Liver (tissue), 8 donors: ENCODE measurements at regions not wholly inside any gene's neighbourhood (a gene's known extent, or its start where the extent isn't known, plus 50 kb on each side); places are given as distances from the start of the nearest gene placed in this dataset.

Experiments used
- DNase-seq: peaks from one replicate; pipeline ENCODE4 v3.0.0-alpha.2; 2017; ENCODE audit warnings: low spot score
- H3K27ac ChIP-seq, 2 donors: one replicate each; pipeline ENCODE4 v1.7.0; 2013; ENCODE audit warnings: inconsistent platforms in 2 of 2, low read length in 2 of 2, control low read depth in 1 of 2, low read depth in 1 of 2, mild to moderate bottlenecking in 1 of 2
- H3K27me3 ChIP-seq, 4 donors: one replicate each; pipeline versions ENCODE4 v1.6.1 to v1.7.0; 2013; ENCODE audit warnings: low read length in 3 of 4, inconsistent platforms in 1 of 4, mild to moderate bottlenecking in 1 of 4, moderate library complexity in 1 of 4; ENCODE audit not compliant: control insufficient read depth in 4 of 4, insufficient read depth in 4 of 4
- H3K36me3 ChIP-seq, 4 donors: one replicate each; pipeline versions ENCODE4 v1.6.1 to v1.7.0; 2013; ENCODE audit warnings: low read length in 3 of 4, mild to moderate bottlenecking in 3 of 4, low read depth in 1 of 4, moderate library complexity in 1 of 4; ENCODE audit not compliant: control insufficient read depth in 4 of 4, insufficient read depth in 3 of 4
- H3K4me1 ChIP-seq, 4 donors: one replicate each; pipeline versions ENCODE4 v1.6.1 to v1.7.0; 2013; ENCODE audit warnings: low read length in 3 of 4, mild to moderate bottlenecking in 3 of 4, moderate library complexity in 1 of 4; ENCODE audit not compliant: control insufficient read depth in 4 of 4, insufficient read depth in 4 of 4
- H3K4me3 ChIP-seq, 3 donors: one replicate each; pipeline versions ENCODE4 v1.6.1 to v1.7.0; 2013; ENCODE audit warnings: low read length in 3 of 3, control low read depth in 1 of 3, low read depth in 1 of 3, mild to moderate bottlenecking in 1 of 3
- H3K9ac ChIP-seq, 2 donors: one replicate each; pipeline ENCODE4 v1.7.0; 2013; ENCODE audit warnings: low read length in 2 of 2, mild to moderate bottlenecking in 2 of 2, moderate library complexity in 2 of 2, control low read depth in 1 of 2, low read depth in 1 of 2
- H3K9me3 ChIP-seq, 4 donors: one replicate each; pipeline versions ENCODE4 v1.6.1 to v1.7.0; 2013; ENCODE audit warnings: low read length in 3 of 4; ENCODE audit not compliant: control insufficient read depth in 4 of 4
- ATF3 ChIP-seq: IDR thresholded peaks from 2 replicates; pipeline ENCODE4 v1.6.1; 2016; ENCODE audit warnings: antibody characterized with exemption
- CTCF ChIP-seq: fragments of 150-350 bp; IDR thresholded peaks from 2 replicates; pipeline ENCODE4 v1.5.1; 2017; ENCODE audit warnings: improper control_type of control experiment, low read depth, low read length; ENCODE audit not compliant: missing input control
- EGR1 ChIP-seq, 2 donors: IDR thresholded peaks; 2 replicates each; pipeline ENCODE4 v1.6.1; 2016 to 2018; ENCODE audit warnings: antibody characterized with exemption in 2 of 2, low read depth in 2 of 2
- FOXA1 ChIP-seq: IDR thresholded peaks from 2 replicates; pipeline ENCODE4 v1.6.1; 2016; ENCODE audit warnings: antibody characterized with exemption
- FOXA2 ChIP-seq: IDR thresholded peaks from 2 replicates; pipeline ENCODE4 v1.6.1; 2016; ENCODE audit warnings: antibody characterized with exemption
- GABPA ChIP-seq, 2 donors: IDR thresholded peaks in 1 of 2; conservative IDR thresholded peaks in 1 of 2; 2 replicates each; pipeline ENCODE4 v1.6.1; 2016; ENCODE audit warnings: antibody characterized with exemption in 2 of 2, mild to moderate bottlenecking in 1 of 2, moderate library complexity in 1 of 2
- HNF4A ChIP-seq, 2 donors: conservative IDR thresholded peaks; 2 replicates each; pipeline ENCODE4 v1.6.1; 2016; ENCODE audit warnings: antibody characterized with exemption in 2 of 2, mild to moderate bottlenecking in 2 of 2
- JUND ChIP-seq, 2 donors: IDR thresholded peaks; 2 replicates each; pipeline ENCODE4 v1.6.1; 2016; ENCODE audit warnings: antibody characterized with exemption in 2 of 2
- MAX ChIP-seq: IDR thresholded peaks from 2 replicates; pipeline ENCODE4 v1.6.1; 2016; ENCODE audit warnings: antibody characterized with exemption
- NR2F2 ChIP-seq: IDR thresholded peaks from 2 replicates; pipeline ENCODE4 v1.6.1; 2016; ENCODE audit warnings: antibody characterized with exemption
- REST ChIP-seq: IDR thresholded peaks from 2 replicates; pipeline ENCODE4 v1.6.1; 2016; ENCODE audit warnings: antibody characterized with exemption, mild to moderate bottlenecking
- RXRA ChIP-seq, 2 donors: IDR thresholded peaks; 2 replicates each; pipeline ENCODE4 v1.6.1; 2017 to 2018; ENCODE audit warnings: antibody characterized with exemption in 2 of 2, mild to moderate bottlenecking in 1 of 2
- SP1 ChIP-seq: IDR thresholded peaks from 2 replicates; pipeline ENCODE4 v1.6.1; 2018; ENCODE audit warnings: antibody characterized with exemption, mild to moderate bottlenecking
- TAF1 ChIP-seq: conservative IDR thresholded peaks from 2 replicates; pipeline ENCODE4 v1.6.1; 2016; ENCODE audit warnings: antibody characterized with exemption, mild to moderate bottlenecking
- ZBTB33 ChIP-seq: IDR thresholded peaks from 2 replicates; pipeline ENCODE4 v1.6.1; 2016; ENCODE audit warnings: antibody characterized with exemption
- WGBS: extraction: QIAGEN DNeasy Blood & Tissue Kit; methylation state at CpG from one replicate; pipeline ENCODE4 v1.1.7; 2013; 5-methylcytosine and 5-hydroxymethylcytosine counted together
- donor health status: healthy.
- donor health status: healthy.
- donor health status: healthy.
- donor health status: healthy.
- donor health status: healthy.

- no peak overlapping the region for H3K4me3 ChIP-seq
- DNase-seq = no peak
Measured at GRCh38 chr3:153087595-153088566, 74.1 kb upstream of the RAP2B start.

More at GRCh38 chr3:153087595-153088566, 74.1 kb upstream of the RAP2B start:
- TF ChIP-seq HNF4A (conservative IDR thresholded peaks at IDR 0.05) = no peak
- no peak for TF ChIP-seq FOXA1
- TF ChIP-seq ATF3 = no peak
- no peak for TF ChIP-seq EGR1 (IDR thresholded peaks at IDR 0.05; ENCODE audit: low read depth in 2 of 2)
- no peak for TF ChIP-seq ZBTB33
- no peak for TF ChIP-seq CTCF
- TF ChIP-seq GABPA (IDR thresholded peaks at IDR 0.05 in 1 of 2, conservative IDR thresholded peaks at IDR 0.05 in 1 of 2) = no peak
- no peak for TF ChIP-seq TAF1
- TF ChIP-seq NR2F2 = no peak
- no peak for TF ChIP-seq FOXA2
- no peak for TF ChIP-seq MAX
- no peak for TF ChIP-seq JUND (IDR thresholded peaks at IDR 0.05)
- TF ChIP-seq RXRA (IDR thresholded peaks at IDR 0.05) = no peak
- no peak for TF ChIP-seq SP1
- TF ChIP-seq REST = no peak
- no peaks in the 10 kb centered on the region for H3K9me3 ChIP-seq
- H3K4me1 ChIP-seq = no peaks in the 10 kb centered on the region
- H3K36me3 ChIP-seq = no peaks in the 10 kb centered on the region
- 77% methylated on average over 7 of the region's 7 CpGs for WGBS
- H3K9ac ChIP-seq = no peak overlapping the region
- no peak overlapping the region for H3K27ac ChIP-seq
- H3K27me3 ChIP-seq = peaks cover 0 to 3% (median 0%) of the 10 kb centered on the region in 4 donors
